Suprapubic skin (tissue), 4 donors: ENCODE measurements at regions not wholly inside any gene's neighbourhood (a gene's known extent, or its start where the extent isn't known, plus 50 kb on each side); places are given as distances from the start of the nearest gene placed in this dataset.

ENCODE experiments used
- DNase-seq, 2 donors: peaks; one replicate each; pipeline ENCODE4 v3.0.0-alpha.2; 2019; ENCODE audit warnings: low spot score in 2 of 2
- H3K27ac ChIP-seq: fragments of 200-600 bp; sonication (generic); one replicate; pipeline ENCODE4 v1.5.1; 2019
- H3K27me3 ChIP-seq: fragments of 200-600 bp; sonication (generic); one replicate; pipeline ENCODE4 v1.5.1; 2019
- H3K36me3 ChIP-seq: fragments of 200-600 bp; sonication (generic); one replicate; pipeline ENCODE4 v1.5.1; 2019
- H3K4me1 ChIP-seq: fragments of 200-600 bp; sonication (generic); one replicate; pipeline ENCODE4 v1.5.1; 2019
- H3K4me3 ChIP-seq: fragments of 200-600 bp; sonication (generic); one replicate; pipeline ENCODE4 v1.5.1; 2019; ENCODE audit warnings: mild to moderate bottlenecking
- H3K9me3 ChIP-seq: fragments of 200-600 bp; sonication (generic); one replicate; pipeline ENCODE4 v1.5.1; 2019
- CTCF ChIP-seq, 2 donors: fragments of 200-600 bp in 1 of 2; fragments of 450-650 bp in 1 of 2; sonication (generic) in 1 of 2; IDR thresholded peaks; one replicate each; pipeline ENCODE4 v1.5.1; 2016 to 2019; ENCODE audit warnings: antibody characterized with exemption in 2 of 2, mild to moderate bottlenecking in 1 of 2, moderate library complexity in 1 of 2
- EP300 ChIP-seq: sonication (generic); formaldehyde crosslinking; IDR thresholded peaks from one replicate; pipeline ENCODE4 v1.6.1; 2017; ENCODE audit warnings: antibody characterized with exemption
- POLR2A ChIP-seq, 2 donors: fragments of 450-650 bp; IDR thresholded peaks; one replicate each; pipeline ENCODE4 v1.6.1; 2017; ENCODE audit warnings: antibody characterized with exemption in 2 of 2, mild to moderate bottlenecking in 2 of 2, moderate library complexity in 2 of 2
- POLR2AphosphoS5 ChIP-seq, 3 donors: sonication (generic); formaldehyde crosslinking; IDR thresholded peaks; one replicate each; pipeline ENCODE4 v1.6.1; 2017; ENCODE audit warnings: antibody characterized with exemption in 3 of 3
- WGBS: methylation state at CpG from one replicate; pipeline ENCODE4 v1.1.5; 2018; 5-methylcytosine and 5-hydroxymethylcytosine counted together

GRCh38 chr3:66803721-66804695 lies 194.1 kb upstream of the KBTBD8 start:
- Histone ChIP-seq H3K9me3 (no peaks in the 10 kb centered on the region), H3K27ac (no peak overlapping the region), H3K27me3 (no peaks in the 10 kb centered on the region), H3K4me3 (no peak overlapping the region), H3K4me1 (peaks cover 12% of the 10 kb centered on the region), H3K36me3 (no peaks in the 10 kb centered on the region)
- no peak for TF ChIP-seq EP300
- TF ChIP-seq CTCF (IDR thresholded peaks at IDR 0.05) = no peak
- no peak for TF ChIP-seq POLR2A (IDR thresholded peaks at IDR 0.05)
- no peak for TF ChIP-seq POLR2AphosphoS5 (IDR thresholded peaks at IDR 0.05)
- WGBS = 67% methylated on average over 7 of the region's 7 CpGs
- no peak for DNase-seq

GRCh38 chr3:66808891-66809594 lies 189.1 kb upstream of the KBTBD8 start:
- Histone ChIP-seq H3K27ac (no peak overlapping the region), H3K4me3 (no peak overlapping the region), H3K27me3 (no peaks in the 10 kb centered on the region), H3K4me1 (peaks cover 8% of the 10 kb centered on the region), H3K36me3 (no peaks in the 10 kb centered on the region), H3K9me3 (no peaks in the 10 kb centered on the region)
- WGBS = 51% methylated on average over 6 of the region's 6 CpGs
- no peak for DNase-seq
- TF ChIP-seq POLR2AphosphoS5 (IDR thresholded peaks at IDR 0.05) (no peak), CTCF (IDR thresholded peaks at IDR 0.05) (no peak), POLR2A (IDR thresholded peaks at IDR 0.05) (no peak), EP300 (no peak)

GRCh38 chr3:66809595-66809958 lies 188.5 kb upstream of the KBTBD8 start:
- no peak overlapping the region for H3K27ac ChIP-seq
- peaks cover 8% of the 10 kb centered on the region for H3K4me1 ChIP-seq
- 86% methylated on average over 4 of the region's 4 CpGs for WGBS
- DNase-seq = no peak
- TF ChIP-seq POLR2AphosphoS5 (IDR thresholded peaks at IDR 0.05) (no peak), CTCF (IDR thresholded peaks at IDR 0.05) (no peak), POLR2A (IDR thresholded peaks at IDR 0.05) (no peak), EP300 (no peak)
- no peaks in the 10 kb centered on the region for H3K36me3 ChIP-seq
- H3K9me3 ChIP-seq = no peaks in the 10 kb centered on the region
- no peak overlapping the region for H3K4me3 ChIP-seq
- H3K27me3 ChIP-seq = no peaks in the 10 kb centered on the region

GRCh38 chr3:66812136-66812535 lies 186.0 kb upstream of the KBTBD8 start:
- TF ChIP-seq EP300 = no peak
- TF ChIP-seq POLR2AphosphoS5 (IDR thresholded peaks at IDR 0.05) = no peak
- no peak for TF ChIP-seq CTCF (IDR thresholded peaks at IDR 0.05)
- TF ChIP-seq POLR2A (IDR thresholded peaks at IDR 0.05) = no peak
- no peak overlapping the region for H3K4me3 ChIP-seq
- H3K27ac ChIP-seq = no peak overlapping the region
- H3K9me3 ChIP-seq = no peaks in the 10 kb centered on the region
- WGBS = 78% methylated on average over 2 of the region's 2 CpGs
- no peak for DNase-seq
- peaks cover 8% of the 10 kb centered on the region for H3K4me1 ChIP-seq
- H3K36me3 ChIP-seq = no peaks in the 10 kb centered on the region
- H3K27me3 ChIP-seq = no peaks in the 10 kb centered on the region

GRCh38 chr3:66812741-66813140 lies 185.4 kb upstream of the KBTBD8 start:
- no peak overlapping the region for H3K4me3 ChIP-seq
- no peaks in the 10 kb centered on the region for H3K9me3 ChIP-seq
- no peak overlapping the region for H3K27ac ChIP-seq
- no peaks in the 10 kb centered on the region for H3K27me3 ChIP-seq
- peaks cover 8% of the 10 kb centered on the region for H3K4me1 ChIP-seq
- TF ChIP-seq POLR2A (IDR thresholded peaks at IDR 0.05) (no peak), POLR2AphosphoS5 (IDR thresholded peaks at IDR 0.05) (no peak), EP300 (no peak), CTCF (IDR thresholded peaks at IDR 0.05) (no peak)
- DNase-seq = no peak
- H3K36me3 ChIP-seq = no peaks in the 10 kb centered on the region
- 93% methylated on average over 1 of the region's 1 CpG for WGBS
